GM12878 (cell line): ENCODE measurements at regions not wholly inside any gene's neighbourhood (a gene's known extent, or its start where the extent isn't known, plus 50 kb on each side); places are given as distances from the start of the nearest gene placed in this dataset.

Experiments used
- ATAC-seq: fragments of 200-7000 bp; cut with Tn5 transposase; 3 replicates; pipeline ENCODE4 v1.9.1; 2020; ENCODE audit warnings: mild to moderate bottlenecking, moderate library complexity
- BruUV-seq: library from RNA; stranded (reverse); fragments of 400-500 nt; replicated peaks from 2 replicates; lab custom pipeline; 2021; lab: Mats Ljungman, UMichigan
- CTCF ChIA-PET: fragments of 300-600 bp; sonication (Branson Sonifier 250); formaldehyde crosslinking; extraction: SDS; loops from one replicate; lab custom pipeline; 2021; ENCODE audit warnings: inconsistent platforms; lab: Yijun Ruan, JAX
- POLR2A ChIA-PET: fragments of 350-600 bp; formaldehyde crosslinking; extraction: SDS; loops from one replicate; lab custom pipeline; 2021; ENCODE audit warnings: inconsistent platforms; lab: Charles Lee
- RAD21 ChIA-PET: fragments of 300-600 bp; sonication (Branson Sonifier 250); formaldehyde crosslinking; loops from one replicate; lab custom pipeline; 2023; ENCODE audit warnings: antibody characterized with exemption; ENCODE audit not compliant: unreplicated experiment; lab: Charles Lee
- SMC1A ChIA-PET: fragments of 300-600 bp; sonication (Branson Sonifier 250); formaldehyde crosslinking; loops from one replicate; lab custom pipeline; 2023; ENCODE audit not compliant: unreplicated experiment, uncharacterized antibody; lab: Charles Lee
- DNase-seq: peaks from one replicate; pipeline ENCODE4 v3.0.0-alpha.2; 2011; ENCODE audit warnings: low read depth, low spot score
- FAIRE-seq: peaks from 3 replicates; lab custom pipeline; 2011; peaks lifted over from hg19 to GRCh38; lab: Jason Lieb, UNC
- H2AFZ ChIP-seq: 2 replicates; pipeline ENCODE4 v1.6.0; 2011; ENCODE audit warnings: low read depth, low read length, control low read depth; ENCODE audit not compliant: control insufficient read depth
- H3K27ac ChIP-seq: 2 replicates; pipeline ENCODE4 v1.5.1; 2011; ENCODE audit warnings: control low read depth; ENCODE audit not compliant: control insufficient read depth, insufficient read depth
- H3K27me3 ChIP-seq, 2 experiments: replicated peaks in 1 of 2; 2 replicates each; pipeline versions ENCODE4 v1.6.0 to v1.6.1; 2011; ENCODE audit warnings: low read length in 1 of 2; ENCODE audit not compliant: control insufficient read depth in 2 of 2, insufficient read depth in 2 of 2
- H3K36me3 ChIP-seq, 2 experiments: 2 replicates each; pipeline ENCODE4 v1.5.1; 2011; ENCODE audit warnings: low read length in 1 of 2; ENCODE audit not compliant: control insufficient read depth in 2 of 2, insufficient read depth in 2 of 2
- H3K4me1 ChIP-seq: 2 replicates; pipeline ENCODE4 v1.6.1; 2011; ENCODE audit warnings: mild to moderate bottlenecking, low read length, moderate library complexity, mixed read lengths; ENCODE audit not compliant: control insufficient read depth, insufficient read depth
- H3K4me2 ChIP-seq: 2 replicates; pipeline ENCODE4 v1.6.0; 2011; ENCODE audit warnings: control low read depth; ENCODE audit not compliant: control insufficient read depth, insufficient read depth
- H3K4me3 ChIP-seq: fragments of 200-600 bp; sonication (generic); 2 replicates; pipeline ENCODE4 v1.5.1; 2016
- H3K79me2 ChIP-seq: 2 replicates; pipeline ENCODE4 v1.6.0; 2011; ENCODE audit warnings: low read length; ENCODE audit not compliant: control insufficient read depth, insufficient read depth
- H3K9ac ChIP-seq: 2 replicates; pipeline ENCODE4 v1.8.0; 2011; ENCODE audit warnings: low read length, control low read depth, mixed read lengths; ENCODE audit not compliant: control insufficient read depth, insufficient read depth
- H3K9me3 ChIP-seq: replicated peaks from 3 replicates; pipeline ENCODE4 v1.5.1; 2011; ENCODE audit warnings: mild to moderate bottlenecking, low read length; ENCODE audit not compliant: control insufficient read depth, insufficient read depth
- H4K20me1 ChIP-seq: 2 replicates; pipeline ENCODE4 v1.6.0; 2011; ENCODE audit not compliant: control insufficient read depth, insufficient read depth
- FOXM1 ChIP-seq: IDR thresholded peaks from 2 replicates; pipeline ENCODE4 v1.6.1; 2012; ENCODE audit warnings: low read depth, mild to moderate bottlenecking, inconsistent platforms, low read length, moderate library complexity
- RUNX3 ChIP-seq: IDR thresholded peaks from 2 replicates; pipeline ENCODE4 v1.6.1; 2012; ENCODE audit warnings: low read length, inconsistent platforms
- SPI1 ChIP-seq: IDR thresholded peaks from 2 replicates; pipeline ENCODE4 v1.6.1; 2011; ENCODE audit warnings: low read depth, mild to moderate bottlenecking, low read length, moderate library complexity, borderline replicate concordance; ENCODE audit not compliant: insufficient read depth
- WGBS: methylation state at CpG from one replicate; pipeline ENCODE4 v1.1.6; 2016; ENCODE audit warnings: low lambda C conversion rate; ENCODE audit not compliant: insufficient replicate concordance, insufficient coverage; ENCODE audit errors: missing lambda C conversion rate; 5-methylcytosine and 5-hydroxymethylcytosine counted together
- in situ Hi-C: fragments of 300-500 bp; cut with MboI; formaldehyde crosslinking; loops from 9 replicates; pipeline ENCODE4 v1.14.3; 2018; ENCODE audit warnings: mixed read lengths
- intact Hi-C: fragments of 100-400 bp; cut with micrococcal nuclease; formaldehyde crosslinking; loops from one replicate; pipeline ENCODE4 v1.14.2; 2022; ENCODE audit not compliant: unreplicated experiment
- TF ChIP-seq, protein P1 (sequence below), 3 experiments: IDR thresholded peaks in 2 of 3; conservative IDR thresholded peaks in 1 of 3; 2 replicates each; pipeline ENCODE4 v1.5.1; 2011; ENCODE audit warnings: low read depth in 3 of 3, low read length in 3 of 3, mild to moderate bottlenecking in 3 of 3, control low read depth in 2 of 3, moderate library complexity in 2 of 3, inconsistent platforms in 1 of 3, mixed read lengths in 1 of 3; ENCODE audit not compliant: control insufficient read depth in 2 of 3, insufficient read depth in 1 of 3; ENCODE audit errors: extremely low read depth in 1 of 3

DNA sequence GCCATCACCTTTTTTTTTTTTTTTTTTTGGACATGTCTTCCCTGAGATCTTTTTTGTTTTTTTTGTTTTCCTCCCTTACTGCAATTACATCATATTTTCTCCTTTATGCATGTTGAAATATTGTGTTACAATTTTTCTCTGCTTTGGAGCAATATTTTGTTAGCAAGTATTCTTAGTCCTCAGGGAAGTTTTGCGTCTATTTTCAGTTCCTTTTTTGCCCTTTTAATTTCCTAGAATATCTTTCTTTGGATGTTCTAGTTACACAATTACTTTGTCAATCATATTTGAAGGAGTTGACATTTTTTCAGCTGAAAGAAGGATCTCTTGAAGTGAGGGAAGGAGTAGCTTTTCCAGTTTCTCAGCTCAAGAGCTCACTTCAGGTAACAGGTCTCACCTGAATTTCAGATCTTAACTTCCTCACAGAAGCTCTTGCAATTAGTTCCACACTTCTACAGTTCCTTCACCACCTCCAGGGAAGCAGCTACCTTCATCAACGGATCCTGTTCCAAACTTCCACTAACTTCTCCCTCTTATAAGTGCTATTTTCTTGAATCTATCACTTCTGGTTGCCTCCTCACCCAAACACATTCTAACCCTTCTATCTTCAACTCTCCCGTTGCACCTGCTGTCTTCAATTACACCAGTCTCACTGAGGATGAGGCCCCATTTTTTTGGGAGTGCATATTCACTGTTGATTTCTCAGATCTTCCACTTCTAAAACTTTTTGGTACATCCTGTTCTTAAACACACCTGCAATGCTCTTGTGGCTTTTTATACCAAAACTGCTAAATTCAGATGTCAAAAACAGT, 57.8 kb upstream of the CPOX start:
- no peaks in the 10 kb centered on the region for H3K27me3 ChIP-seq
- H3K4me2 ChIP-seq = peak overlapping the region; percentile 22; the same call in 1 of the 2 replicates
- no peak for DNase-seq
- H3K36me3 ChIP-seq = no peaks in the 10 kb centered on the region
- no peak for FAIRE-seq
- no TSS peak for BruUV-seq
- H3K9ac ChIP-seq = no peak overlapping the region
- SMC1A ChIA-PET = interaction anchor here (0.9 to 1.6 kb wide), 2 partner anchors 8 to 22 kb away, joined by 3 to 5 read pairs; no protein-coding TSS in a partner anchor
- in situ Hi-C loops = no loop called here
- H3K9me3 ChIP-seq = no peaks in the 10 kb centered on the region; the same call in 2 of the 3 replicates
- intact Hi-C loops = no loop called here
- RAD21 ChIA-PET = interaction anchor here (0.7 kb wide), 2 partner anchors 37 to 164 kb away, joined by 3 to 4 read pairs; no protein-coding TSS in a partner anchor
- TF ChIP-seq, protein P1, sequence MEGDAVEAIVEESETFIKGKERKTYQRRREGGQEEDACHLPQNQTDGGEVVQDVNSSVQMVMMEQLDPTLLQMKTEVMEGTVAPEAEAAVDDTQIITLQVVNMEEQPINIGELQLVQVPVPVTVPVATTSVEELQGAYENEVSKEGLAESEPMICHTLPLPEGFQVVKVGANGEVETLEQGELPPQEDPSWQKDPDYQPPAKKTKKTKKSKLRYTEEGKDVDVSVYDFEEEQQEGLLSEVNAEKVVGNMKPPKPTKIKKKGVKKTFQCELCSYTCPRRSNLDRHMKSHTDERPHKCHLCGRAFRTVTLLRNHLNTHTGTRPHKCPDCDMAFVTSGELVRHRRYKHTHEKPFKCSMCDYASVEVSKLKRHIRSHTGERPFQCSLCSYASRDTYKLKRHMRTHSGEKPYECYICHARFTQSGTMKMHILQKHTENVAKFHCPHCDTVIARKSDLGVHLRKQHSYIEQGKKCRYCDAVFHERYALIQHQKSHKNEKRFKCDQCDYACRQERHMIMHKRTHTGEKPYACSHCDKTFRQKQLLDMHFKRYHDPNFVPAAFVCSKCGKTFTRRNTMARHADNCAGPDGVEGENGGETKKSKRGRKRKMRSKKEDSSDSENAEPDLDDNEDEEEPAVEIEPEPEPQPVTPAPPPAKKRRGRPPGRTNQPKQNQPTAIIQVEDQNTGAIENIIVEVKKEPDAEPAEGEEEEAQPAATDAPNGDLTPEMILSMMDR (IDR thresholded peaks at IDR 0.05 in 2 of 3, conservative IDR thresholded peaks at IDR 0.05 in 1 of 3; ENCODE audit: control insufficient read depth in 2 of 3, extremely low read depth in 1 of 3, insufficient read depth in 1 of 3, low read depth in 3 of 3, low read length in 3 of 3) = no peak
- 0 out of 2 replicates have a peak, but pooled peaks have one; percentile 26 for TF ChIP-seq RUNX3
- TF ChIP-seq FOXM1 = peak; percentile 39; the same call in 1 of the 2 replicates
- TF ChIP-seq SPI1 = peak; percentile 24; the same call in 1 of the 2 replicates
- H3K79me2 ChIP-seq = no peaks in the 10 kb centered on the region
- H2AFZ ChIP-seq = peak overlapping the region; percentile 39; the same call in 1 of the 2 replicates
- H3K4me3 ChIP-seq = no peak overlapping the region
- ATAC-seq = no peak
- peaks cover 9% of the 10 kb centered on the region for H3K4me1 ChIP-seq
- H4K20me1 ChIP-seq = no peaks in the 10 kb centered on the region
- 36% methylated on average over 3 of the region's 3 CpGs for WGBS
- POLR2A ChIA-PET = no interaction called here
- H3K27ac ChIP-seq = no peak overlapping the region; the same call in 1 of the 2 replicates
- CTCF ChIA-PET = interaction anchor here (1.9 kb wide), 1 partner anchor 48 kb away, joined by 7 read pairs; no protein-coding TSS in a partner anchor
